ENCODE measurements at regions not wholly inside any gene's neighbourhood (a gene's known extent, or its start where the extent isn't known, plus 50 kb on each side); places are given as distances from the start of the nearest gene placed in this dataset.

- H3K4me1 ChIP-seq (ENCODE audit: control insufficient read depth in 4 of 4, insufficient read depth in 4 of 4, low read length in 3 of 4): no peaks in the 10 kb centered on the region
- no peaks in the 10 kb centered on the region for H3K27me3 ChIP-seq (ENCODE audit: control insufficient read depth in 4 of 4, insufficient read depth in 4 of 4, low read length in 3 of 4)
- H3K27ac ChIP-seq (ENCODE audit: low read depth in 1 of 2, low read length in 2 of 2): no peak overlapping the region
- H3K36me3 ChIP-seq (ENCODE audit: control insufficient read depth in 4 of 4, insufficient read depth in 3 of 4, low read depth in 1 of 4, low read length in 3 of 4): no peaks in the 10 kb centered on the region
- no peak for DNase-seq (ENCODE audit: low spot score)
- no peak overlapping the region for H3K4me3 ChIP-seq (ENCODE audit: low read depth in 1 of 3, low read length in 3 of 3)
- no peaks in the 10 kb centered on the region for H3K9me3 ChIP-seq (ENCODE audit: control insufficient read depth in 4 of 4, low read length in 3 of 4)
- WGBS: 79% methylated on average over 3 of the region's 3 CpGs
- no peak overlapping the region for H3K9ac ChIP-seq (ENCODE audit: low read depth in 1 of 2, low read length in 2 of 2)
- TF ChIP-seq JUND (IDR thresholded peaks at IDR 0.05): no peak
- TF ChIP-seq, protein P1, sequence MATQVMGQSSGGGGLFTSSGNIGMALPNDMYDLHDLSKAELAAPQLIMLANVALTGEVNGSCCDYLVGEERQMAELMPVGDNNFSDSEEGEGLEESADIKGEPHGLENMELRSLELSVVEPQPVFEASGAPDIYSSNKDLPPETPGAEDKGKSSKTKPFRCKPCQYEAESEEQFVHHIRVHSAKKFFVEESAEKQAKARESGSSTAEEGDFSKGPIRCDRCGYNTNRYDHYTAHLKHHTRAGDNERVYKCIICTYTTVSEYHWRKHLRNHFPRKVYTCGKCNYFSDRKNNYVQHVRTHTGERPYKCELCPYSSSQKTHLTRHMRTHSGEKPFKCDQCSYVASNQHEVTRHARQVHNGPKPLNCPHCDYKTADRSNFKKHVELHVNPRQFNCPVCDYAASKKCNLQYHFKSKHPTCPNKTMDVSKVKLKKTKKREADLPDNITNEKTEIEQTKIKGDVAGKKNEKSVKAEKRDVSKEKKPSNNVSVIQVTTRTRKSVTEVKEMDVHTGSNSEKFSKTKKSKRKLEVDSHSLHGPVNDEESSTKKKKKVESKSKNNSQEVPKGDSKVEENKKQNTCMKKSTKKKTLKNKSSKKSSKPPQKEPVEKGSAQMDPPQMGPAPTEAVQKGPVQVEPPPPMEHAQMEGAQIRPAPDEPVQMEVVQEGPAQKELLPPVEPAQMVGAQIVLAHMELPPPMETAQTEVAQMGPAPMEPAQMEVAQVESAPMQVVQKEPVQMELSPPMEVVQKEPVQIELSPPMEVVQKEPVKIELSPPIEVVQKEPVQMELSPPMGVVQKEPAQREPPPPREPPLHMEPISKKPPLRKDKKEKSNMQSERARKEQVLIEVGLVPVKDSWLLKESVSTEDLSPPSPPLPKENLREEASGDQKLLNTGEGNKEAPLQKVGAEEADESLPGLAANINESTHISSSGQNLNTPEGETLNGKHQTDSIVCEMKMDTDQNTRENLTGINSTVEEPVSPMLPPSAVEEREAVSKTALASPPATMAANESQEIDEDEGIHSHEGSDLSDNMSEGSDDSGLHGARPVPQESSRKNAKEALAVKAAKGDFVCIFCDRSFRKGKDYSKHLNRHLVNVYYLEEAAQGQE (IDR thresholded peaks at IDR 0.05): no peak
- no peak for TF ChIP-seq TAF1 (conservative IDR thresholded peaks at IDR 0.05)
- no peak for TF ChIP-seq YY1 (IDR thresholded peaks at IDR 0.05)
- TF ChIP-seq HNF4G (IDR thresholded peaks at IDR 0.05): no peak
- TF ChIP-seq, protein P2, sequence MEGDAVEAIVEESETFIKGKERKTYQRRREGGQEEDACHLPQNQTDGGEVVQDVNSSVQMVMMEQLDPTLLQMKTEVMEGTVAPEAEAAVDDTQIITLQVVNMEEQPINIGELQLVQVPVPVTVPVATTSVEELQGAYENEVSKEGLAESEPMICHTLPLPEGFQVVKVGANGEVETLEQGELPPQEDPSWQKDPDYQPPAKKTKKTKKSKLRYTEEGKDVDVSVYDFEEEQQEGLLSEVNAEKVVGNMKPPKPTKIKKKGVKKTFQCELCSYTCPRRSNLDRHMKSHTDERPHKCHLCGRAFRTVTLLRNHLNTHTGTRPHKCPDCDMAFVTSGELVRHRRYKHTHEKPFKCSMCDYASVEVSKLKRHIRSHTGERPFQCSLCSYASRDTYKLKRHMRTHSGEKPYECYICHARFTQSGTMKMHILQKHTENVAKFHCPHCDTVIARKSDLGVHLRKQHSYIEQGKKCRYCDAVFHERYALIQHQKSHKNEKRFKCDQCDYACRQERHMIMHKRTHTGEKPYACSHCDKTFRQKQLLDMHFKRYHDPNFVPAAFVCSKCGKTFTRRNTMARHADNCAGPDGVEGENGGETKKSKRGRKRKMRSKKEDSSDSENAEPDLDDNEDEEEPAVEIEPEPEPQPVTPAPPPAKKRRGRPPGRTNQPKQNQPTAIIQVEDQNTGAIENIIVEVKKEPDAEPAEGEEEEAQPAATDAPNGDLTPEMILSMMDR (IDR thresholded peaks at IDR 0.05; ENCODE audit: low read depth, low read length, missing input control): no peak
- no peak for TF ChIP-seq GABPA (IDR thresholded peaks at IDR 0.05 in 1 of 2, conservative IDR thresholded peaks at IDR 0.05 in 1 of 2)
- no peak for TF ChIP-seq RAD21 (IDR thresholded peaks at IDR 0.05)
- TF ChIP-seq FOXA2 (IDR thresholded peaks at IDR 0.05): no peak
- TF ChIP-seq MAX (IDR thresholded peaks at IDR 0.05): no peak
- TF ChIP-seq, protein P3, sequence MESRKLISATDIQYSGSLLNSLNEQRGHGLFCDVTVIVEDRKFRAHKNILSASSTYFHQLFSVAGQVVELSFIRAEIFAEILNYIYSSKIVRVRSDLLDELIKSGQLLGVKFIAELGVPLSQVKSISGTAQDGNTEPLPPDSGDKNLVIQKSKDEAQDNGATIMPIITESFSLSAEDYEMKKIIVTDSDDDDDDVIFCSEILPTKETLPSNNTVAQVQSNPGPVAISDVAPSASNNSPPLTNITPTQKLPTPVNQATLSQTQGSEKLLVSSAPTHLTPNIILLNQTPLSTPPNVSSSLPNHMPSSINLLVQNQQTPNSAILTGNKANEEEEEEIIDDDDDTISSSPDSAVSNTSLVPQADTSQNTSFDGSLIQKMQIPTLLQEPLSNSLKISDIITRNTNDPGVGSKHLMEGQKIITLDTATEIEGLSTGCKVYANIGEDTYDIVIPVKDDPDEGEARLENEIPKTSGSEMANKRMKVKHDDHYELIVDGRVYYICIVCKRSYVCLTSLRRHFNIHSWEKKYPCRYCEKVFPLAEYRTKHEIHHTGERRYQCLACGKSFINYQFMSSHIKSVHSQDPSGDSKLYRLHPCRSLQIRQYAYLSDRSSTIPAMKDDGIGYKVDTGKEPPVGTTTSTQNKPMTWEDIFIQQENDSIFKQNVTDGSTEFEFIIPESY (IDR thresholded peaks at IDR 0.05): no peak
- TF ChIP-seq ATF3 (IDR thresholded peaks at IDR 0.05): no peak
- no peak for TF ChIP-seq EGR1 (IDR thresholded peaks at IDR 0.05; ENCODE audit: low read depth in 2 of 2)
- no peak for TF ChIP-seq SP1 (IDR thresholded peaks at IDR 0.05)
- TF ChIP-seq NR2F2 (IDR thresholded peaks at IDR 0.05): no peak
- TF ChIP-seq FOXA1 (IDR thresholded peaks at IDR 0.05): no peak
- no peak for TF ChIP-seq HNF4A (conservative IDR thresholded peaks at IDR 0.05)
- no peak for TF ChIP-seq RXRA (IDR thresholded peaks at IDR 0.05)
Observed at GRCh38 chr3:181330257-181330656, 340.7 kb upstream of the DNAJC19 start.
